ENCODE measurements at regions not wholly inside any gene's neighbourhood (a gene's known extent, or its start where the extent isn't known, plus 50 kb on each side); places are given as distances from the start of the nearest gene placed in this dataset.

DNA sequence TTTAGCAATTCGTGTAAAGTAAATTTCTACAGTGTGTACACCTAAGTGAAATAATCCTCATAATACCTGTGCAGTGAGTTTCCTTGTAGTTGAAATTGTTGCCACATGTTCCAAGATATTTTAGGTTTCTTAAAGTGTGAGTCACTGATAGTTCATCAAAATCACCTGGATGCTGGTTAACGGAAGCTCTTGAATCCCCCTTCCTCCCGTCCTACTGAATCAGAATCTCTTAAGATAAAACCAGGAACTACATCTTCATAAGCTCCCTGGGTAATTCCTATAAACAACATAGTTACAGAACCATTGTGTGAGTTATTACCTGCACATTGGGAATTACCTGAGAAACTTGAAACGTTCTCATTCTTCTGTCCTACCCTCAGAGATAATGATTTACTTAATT lies 197.4 kb upstream of the HS3ST1 start:
- Mint-ChIP-seq H3K4me3 (no peak overlapping the region), H3K4me1 (peaks cover 11% of the 10 kb centered on the region), H3K9me3 (ENCODE audit: insufficient read depth) (no peaks in the 10 kb centered on the region), H3K27me3 (no peaks in the 10 kb centered on the region), H3K27ac (no peak overlapping the region)
- no peaks in the 10 kb centered on the region for H3K79me2 ChIP-seq (ENCODE audit: control insufficient read depth, insufficient read depth, low read length)
- ChIA-PET POLR2A (no interaction called here), CTCF (interaction anchor here (0.8 kb wide), 1 partner anchor 1043 kb away, joined by 4 read pairs; no protein-coding TSS in a partner anchor)
- no peaks in the 10 kb centered on the region for H4K20me1 ChIP-seq (ENCODE audit: control insufficient read depth, insufficient read depth, low read length, poor library complexity, severe bottlenecking)
- H2AFZ ChIP-seq (ENCODE audit: insufficient read depth, low read depth, low read length, poor library complexity, severe bottlenecking), result no peak overlapping the region
- H3K9ac ChIP-seq (ENCODE audit: low read length), result no peak overlapping the region
- no peak overlapping the region for H3K27ac ChIP-seq (ENCODE audit: low read length in 2 of 2)
- peaks cover 4 to 8% of the 10 kb centered on the region in 2 donors for H3K4me1 ChIP-seq (ENCODE audit: control insufficient read depth in 2 of 2, insufficient read depth in 2 of 2, low read length in 2 of 2)
- no peaks in the 10 kb centered on the region for H3K9me3 ChIP-seq (ENCODE audit: control extremely low read depth in 1 of 3, control insufficient read depth in 2 of 3, insufficient read depth in 1 of 3, low read length in 2 of 3)
- H3K4me3 ChIP-seq (ENCODE audit: control extremely low read depth in 1 of 5, extremely low read depth in 1 of 5, insufficient read depth in 1 of 5, low read depth in 2 of 5, low read length in 4 of 5), result no peak overlapping the region
- no peak for ATAC-seq (ENCODE audit: low read depth)
- intact Hi-C loops (cut with micrococcal nuclease), result loop anchor here (10.0 kb wide), 1 partner anchor 1041 kb away; no protein-coding TSS in a partner anchor
- no peak for TF ChIP-seq EZH2 (IDR thresholded peaks at IDR 0.05; ENCODE audit: borderline replicate concordance, insufficient read depth, low read depth, low read length, poor library complexity, severe bottlenecking)
- no peak for TF ChIP-seq CTCF (IDR thresholded peaks at IDR 0.05)
- DNase-seq, result no peak
- H3K4me2 ChIP-seq (replicated peaks; ENCODE audit: low read depth, low read length, poor library complexity, severe bottlenecking), result no peak overlapping the region
- WGBS (ENCODE audit: insufficient coverage), result 90% methylated on average over 2 of the region's 4 CpGs
- no peaks in the 10 kb centered on the region for H3K27me3 ChIP-seq (replicated peaks in 1 of 4; ENCODE audit: control extremely low read depth in 1 of 4, control insufficient read depth in 3 of 4, insufficient read depth in 4 of 4, low read length in 3 of 4)
- no peaks in the 10 kb centered on the region for H3K36me3 ChIP-seq (replicated peaks in 1 of 2; ENCODE audit: control extremely low read depth in 1 of 2, control insufficient read depth in 1 of 2, extremely low read depth in 1 of 2, insufficient read depth in 2 of 2, low read length in 1 of 2)

DNA sequence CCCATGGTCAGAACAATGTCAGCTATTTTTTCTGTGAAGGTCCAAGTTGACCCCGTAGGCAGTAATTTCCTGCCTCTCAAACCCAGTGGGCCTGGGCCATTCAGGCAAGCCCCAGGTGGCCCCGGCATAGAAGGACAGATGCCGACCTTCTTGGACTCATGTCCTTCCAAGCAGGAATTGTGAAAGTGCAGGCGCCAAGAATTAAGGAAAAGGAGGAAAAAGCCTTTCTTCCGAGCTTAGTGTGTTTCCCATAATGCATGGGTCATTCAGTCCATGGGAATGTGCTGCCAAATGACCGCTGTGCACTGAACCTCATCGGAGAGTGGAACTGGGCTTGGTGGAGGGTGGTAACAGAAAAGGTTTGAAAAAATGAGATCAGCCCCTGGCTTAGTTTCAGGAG lies 196.5 kb upstream of the HS3ST1 start:
- Histone ChIP-seq H3K9me3 (ENCODE audit: control extremely low read depth in 1 of 3, control insufficient read depth in 2 of 3, insufficient read depth in 1 of 3, low read length in 2 of 3) (no peaks in the 10 kb centered on the region), H3K27me3 (replicated peaks in 1 of 4; ENCODE audit: control extremely low read depth in 1 of 4, control insufficient read depth in 3 of 4, insufficient read depth in 4 of 4, low read length in 3 of 4) (no peaks in the 10 kb centered on the region), H3K27ac (ENCODE audit: low read length in 2 of 2) (no peak overlapping the region), H3K36me3 (replicated peaks in 1 of 2; ENCODE audit: control extremely low read depth in 1 of 2, control insufficient read depth in 1 of 2, extremely low read depth in 1 of 2, insufficient read depth in 2 of 2, low read length in 1 of 2) (no peaks in the 10 kb centered on the region), H3K9ac (ENCODE audit: low read length) (no peak overlapping the region), H3K4me3 (ENCODE audit: control extremely low read depth in 1 of 5, extremely low read depth in 1 of 5, insufficient read depth in 1 of 5, low read depth in 2 of 5, low read length in 4 of 5) (no peak overlapping the region), H3K4me1 (ENCODE audit: control insufficient read depth in 2 of 2, insufficient read depth in 2 of 2, low read length in 2 of 2) (peaks cover 0 to under 1% of the 10 kb centered on the region in 2 donors), H3K4me2 (replicated peaks; ENCODE audit: low read depth, low read length, poor library complexity, severe bottlenecking) (no peak overlapping the region), H4K20me1 (ENCODE audit: control insufficient read depth, insufficient read depth, low read length, poor library complexity, severe bottlenecking) (no peaks in the 10 kb centered on the region), H2AFZ (ENCODE audit: insufficient read depth, low read depth, low read length, poor library complexity, severe bottlenecking) (no peak overlapping the region), H3K79me2 (ENCODE audit: control insufficient read depth, insufficient read depth, low read length) (no peaks in the 10 kb centered on the region)
- intact Hi-C loops (cut with micrococcal nuclease), result loop anchor here (10.0 kb wide), 1 partner anchor 1040 kb away; no protein-coding TSS in a partner anchor
- ChIA-PET POLR2A (no interaction called here), CTCF (interaction anchor here (1.5 kb wide), 1 partner anchor 201 kb away, joined by 3 read pairs; no protein-coding TSS in a partner anchor)
- TF ChIP-seq EZH2 (IDR thresholded peaks at IDR 0.05; ENCODE audit: borderline replicate concordance, insufficient read depth, low read depth, low read length, poor library complexity, severe bottlenecking) (no peak), CTCF (IDR thresholded peaks at IDR 0.05) (no peak)
- DNase-seq (no peak), ATAC-seq (ENCODE audit: low read depth) (no peak)
- 97% methylated on average over 6 of the region's 7 CpGs for WGBS (ENCODE audit: insufficient coverage)
- H3K27ac Mint-ChIP-seq, result no peak overlapping the region
- no peaks in the 10 kb centered on the region for H3K27me3 Mint-ChIP-seq
- peaks cover 5% of the 10 kb centered on the region for H3K4me1 Mint-ChIP-seq
- H3K9me3 Mint-ChIP-seq (ENCODE audit: insufficient read depth), result no peaks in the 10 kb centered on the region
- H3K4me3 Mint-ChIP-seq, result no peak overlapping the region

Data from B cell (primary cell).